Body of pancreas (tissue), 4 donors: ENCODE measurements at regions not wholly inside any gene's neighbourhood (a gene's known extent, or its start where the extent isn't known, plus 50 kb on each side); places are given as distances from the start of the nearest gene placed in this dataset.

Source experiments
- POLR2A ChIP-seq, 3 donors: fragments of 450-650 bp; IDR thresholded peaks; one replicate each; pipeline ENCODE4 v1.6.1; 2016; ENCODE audit warnings: antibody characterized with exemption in 3 of 3, mild to moderate bottlenecking in 2 of 3
- TF ChIP-seq, protein P1 (sequence below), 7 experiments: fragments of 450-650 bp in 4 of 7; fragments of 200-600 bp in 3 of 7; sonication (generic) in 3 of 7; IDR thresholded peaks; one replicate each; pipeline ENCODE4 v1.5.1; 2016 to 2019; ENCODE audit warnings: antibody characterized with exemption in 7 of 7

- TF ChIP-seq, protein P1, sequence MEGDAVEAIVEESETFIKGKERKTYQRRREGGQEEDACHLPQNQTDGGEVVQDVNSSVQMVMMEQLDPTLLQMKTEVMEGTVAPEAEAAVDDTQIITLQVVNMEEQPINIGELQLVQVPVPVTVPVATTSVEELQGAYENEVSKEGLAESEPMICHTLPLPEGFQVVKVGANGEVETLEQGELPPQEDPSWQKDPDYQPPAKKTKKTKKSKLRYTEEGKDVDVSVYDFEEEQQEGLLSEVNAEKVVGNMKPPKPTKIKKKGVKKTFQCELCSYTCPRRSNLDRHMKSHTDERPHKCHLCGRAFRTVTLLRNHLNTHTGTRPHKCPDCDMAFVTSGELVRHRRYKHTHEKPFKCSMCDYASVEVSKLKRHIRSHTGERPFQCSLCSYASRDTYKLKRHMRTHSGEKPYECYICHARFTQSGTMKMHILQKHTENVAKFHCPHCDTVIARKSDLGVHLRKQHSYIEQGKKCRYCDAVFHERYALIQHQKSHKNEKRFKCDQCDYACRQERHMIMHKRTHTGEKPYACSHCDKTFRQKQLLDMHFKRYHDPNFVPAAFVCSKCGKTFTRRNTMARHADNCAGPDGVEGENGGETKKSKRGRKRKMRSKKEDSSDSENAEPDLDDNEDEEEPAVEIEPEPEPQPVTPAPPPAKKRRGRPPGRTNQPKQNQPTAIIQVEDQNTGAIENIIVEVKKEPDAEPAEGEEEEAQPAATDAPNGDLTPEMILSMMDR (IDR thresholded peaks at IDR 0.05) = no peak
- no peak for TF ChIP-seq POLR2A (IDR thresholded peaks at IDR 0.05)
These were observed 1057.9 kb downstream of the FAT4 start for GRCh38 chr4:126372634-126373033.
